SK-N-SH treated with all-trans-retinoic acid at 6 μM for 48 hours (cell line): ENCODE measurements at regions not wholly inside any gene's neighbourhood (a gene's known extent, or its start where the extent isn't known, plus 50 kb on each side); places are given as distances from the start of the nearest gene placed in this dataset.

ENCODE experiments used
- CREB5 ChIP-seq: fragments of 250-450 bp; sonication (Bioruptor Pico); IDR thresholded peaks from 2 replicates; pipeline ENCODE4 v1.5.1; 2020; ENCODE audit warnings: low read depth, mild to moderate bottlenecking, moderate library complexity
- OSR1 ChIP-seq: fragments of 250-450 bp; sonication (Bioruptor Pico); IDR thresholded peaks from 2 replicates; pipeline ENCODE4 v1.8.0; 2022; ENCODE audit warnings: moderate library complexity, mild to moderate bottlenecking, inconsistent platforms
- PATZ1 ChIP-seq: fragments of 250-450 bp; sonication (Bioruptor Pico); IDR thresholded peaks from 2 replicates; pipeline ENCODE4 v1.8.0; 2020; ENCODE audit warnings: mild to moderate bottlenecking, moderate library complexity, borderline replicate concordance
- RARB ChIP-seq: fragments of 250-450 bp; sonication (Bioruptor Pico); IDR thresholded peaks from 2 replicates; pipeline ENCODE4 v1.8.0; 2021; ENCODE audit warnings: mild to moderate bottlenecking, moderate library complexity
- TCF4 ChIP-seq: fragments of 250-450 bp; sonication (Bioruptor Pico); IDR thresholded peaks from 2 replicates; pipeline ENCODE4 v1.8.0; 2021; ENCODE audit warnings: mild to moderate bottlenecking, moderate library complexity, borderline replicate concordance
- TOX ChIP-seq: fragments of 250-450 bp; sonication (Bioruptor Pico); IDR thresholded peaks from 2 replicates; pipeline ENCODE4 v1.8.0; 2021; ENCODE audit warnings: mild to moderate bottlenecking, moderate library complexity, borderline replicate concordance
- ZFP3 ChIP-seq: fragments of 250-450 bp; sonication (Bioruptor Pico); IDR thresholded peaks from 2 replicates; pipeline ENCODE4 v1.5.0; 2020; ENCODE audit warnings: mild to moderate bottlenecking, moderate library complexity
- ZNF565 ChIP-seq: fragments of 450-650 bp; formaldehyde crosslinking; conservative IDR thresholded peaks from 2 replicates; pipeline ENCODE4 v1.5.0; 2020; ENCODE audit warnings: low read depth, mild to moderate bottlenecking, moderate library complexity
- ZNF8 ChIP-seq: fragments of 450-650 bp; formaldehyde crosslinking; IDR thresholded peaks from 2 replicates; pipeline ENCODE4 v1.5.0; 2020; ENCODE audit warnings: mild to moderate bottlenecking, moderate library complexity

GRCh38 chr14:100451264-100451663 lies 128.1 kb downstream of the SLC25A47 start:
- TF ChIP-seq TOX (CRISPR knock-in tag): no peak
- no peak for TF ChIP-seq TCF4 (CRISPR knock-in tag)
- TF ChIP-seq PATZ1 (CRISPR knock-in tag): no peak
- TF ChIP-seq ZFP3 (CRISPR knock-in tag): no peak
- no peak for TF ChIP-seq RARB (CRISPR knock-in tag)
- no peak for TF ChIP-seq CREB5 (CRISPR knock-in tag)
- no peak for TF ChIP-seq OSR1 (CRISPR knock-in tag)
- TF ChIP-seq ZNF565: no peak
- TF ChIP-seq ZNF8 (CRISPR knock-in tag): no peak
